ENCODE measurements at regions not wholly inside any gene's neighbourhood (a gene's known extent, or its start where the extent isn't known, plus 50 kb on each side); places are given as distances from the start of the nearest gene placed in this dataset.
"Not testable (repeated sequence)": the region's sequence is repeated elsewhere in the genome, so short reads cannot be mapped to it uniquely, and the experiment has no call there.

DNA sequence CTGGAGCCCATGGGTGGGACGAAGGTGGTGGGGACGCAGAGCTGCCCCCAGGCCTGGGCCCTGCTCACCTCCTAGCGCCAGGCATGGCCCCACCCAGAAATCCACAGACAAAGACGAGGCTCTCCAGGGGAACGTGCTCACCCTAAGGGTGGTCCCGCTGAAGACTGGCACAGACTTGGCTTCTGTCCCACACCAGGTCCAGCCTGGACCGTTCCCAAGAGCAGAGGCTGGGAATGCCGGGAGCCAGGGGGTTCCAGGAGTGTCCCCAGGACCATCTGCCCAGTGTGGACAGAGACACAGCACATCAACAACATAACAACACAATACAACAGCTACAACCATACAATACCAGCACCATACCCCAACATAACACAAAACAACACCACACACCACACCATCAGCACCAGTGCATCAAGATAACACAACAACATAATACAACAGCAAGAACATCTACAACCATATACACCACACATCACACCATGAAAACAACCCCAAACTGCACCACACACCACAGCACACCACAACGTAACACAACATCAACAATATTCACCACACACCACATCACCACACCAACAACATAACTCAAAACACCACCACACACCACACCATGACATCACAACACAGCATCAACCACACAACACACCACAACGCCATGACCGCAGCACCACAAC is 329.6 kb downstream of the ADGRD1 start:
- Histone ChIP-seq H3K4me2 (ENCODE audit: low read depth, low read length) (no peak overlapping the region), H3K14ac (replicated peaks; ENCODE audit: low read depth, low read length) (no peak overlapping the region), H3K4me3 (ENCODE audit: insufficient read depth, low read depth, low read length) (no peak overlapping the region), H2AFZ (replicated peaks; ENCODE audit: low read length, poor library complexity) (no peak overlapping the region), H2BK20ac (ENCODE audit: low read depth, low read length) (no peak overlapping the region), H3K27ac (ENCODE audit: insufficient read depth, low read length) (no peak overlapping the region), H4K5ac (ENCODE audit: low read depth, low read length) (no peak overlapping the region), H2BK120ac (ENCODE audit: low read depth, low read length) (no peak overlapping the region), H3K9me3 (ENCODE audit: control insufficient read depth, insufficient read depth, low read length) (peaks cover 37% of the 10 kb centered on the region), H3K4me1 (ENCODE audit: control insufficient read depth, insufficient read depth, low read length) (no peaks in the 10 kb centered on the region), H3K18ac (ENCODE audit: low read depth, low read length) (no peak overlapping the region), H4K91ac (ENCODE audit: insufficient read depth, low read depth, low read length) (no peak overlapping the region), H3K27me3 (ENCODE audit: control insufficient read depth, insufficient read depth, low read length) (no peaks in the 10 kb centered on the region), H3K9ac (ENCODE audit: low read depth, low read length) (no peak overlapping the region), H3K4ac (ENCODE audit: low read depth, low read length) (no peak overlapping the region), H4K20me1 (ENCODE audit: insufficient read depth, low read length) (no peaks in the 10 kb centered on the region), H3K9me1 (ENCODE audit: insufficient read depth, low read length) (no peaks in the 10 kb centered on the region), H3K36me3 (ENCODE audit: control insufficient read depth, insufficient read depth, low read length) (no peaks in the 10 kb centered on the region), H3K79me1 (ENCODE audit: low read depth in 1 of 2, low read length in 2 of 2) (no peaks in the 10 kb centered on the region), H2BK5ac (ENCODE audit: low read depth, low read length, poor library complexity, severe bottlenecking) (no peak overlapping the region), H4K8ac (ENCODE audit: low read depth in 2 of 2, low read length in 2 of 2) (no peak overlapping the region), H2BK15ac (ENCODE audit: low read depth, low read length) (no peak overlapping the region), H2AK9ac (replicated peaks; ENCODE audit: low read depth, low read length, poor library complexity) (no peak overlapping the region), H3K23ac (ENCODE audit: low read depth, low read length) (no peak overlapping the region), H3K56ac (ENCODE audit: extremely low read depth, insufficient read depth, low read length) (no peak overlapping the region), H2AK5ac (ENCODE audit: low read depth, low read length) (no peak overlapping the region)
- BruUV-seq (replicated peaks) = no TSS peak
- ATAC-seq (ENCODE audit: low read depth) (no peak), DNase-seq (no peak)
- 86% methylated on average over 1 of the region's 11 CpGs; no CpG with 5 or more reads in 1 of the 2 experiments for WGBS, 2 experiments (ENCODE audit: extremely low coverage in 2 of 2, insufficient read length in 1 of 2)
- TF ChIP-seq NFE2L2 (IDR thresholded peaks at IDR 0.05; ENCODE audit: low read depth, low read length) (no peak), BHLHE40 (IDR thresholded peaks at IDR 0.05; ENCODE audit: low read depth, low read length) (no peak)
- TF ChIP-seq, protein P1, sequence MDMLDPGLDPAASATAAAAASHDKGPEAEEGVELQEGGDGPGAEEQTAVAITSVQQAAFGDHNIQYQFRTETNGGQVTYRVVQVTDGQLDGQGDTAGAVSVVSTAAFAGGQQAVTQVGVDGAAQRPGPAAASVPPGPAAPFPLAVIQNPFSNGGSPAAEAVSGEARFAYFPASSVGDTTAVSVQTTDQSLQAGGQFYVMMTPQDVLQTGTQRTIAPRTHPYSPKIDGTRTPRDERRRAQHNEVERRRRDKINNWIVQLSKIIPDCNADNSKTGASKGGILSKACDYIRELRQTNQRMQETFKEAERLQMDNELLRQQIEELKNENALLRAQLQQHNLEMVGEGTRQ (IDR thresholded peaks at IDR 0.05; ENCODE audit: low read depth, low read length) = no peak
- intact Hi-C loops (cut with micrococcal nuclease) (no loop called here), in situ Hi-C loops (cut with MboI; ENCODE audit: low sequenced_read_pairs) (no loop called here), dilution Hi-C loops (cut with HindIII; ENCODE audit: low sequenced_read_pairs, unreplicated experiment) (no loop called here)
- POLR2A ChIA-PET (ENCODE audit: unreplicated experiment) = no interaction called here
- CTCF ChIA-PET = no interaction called here

DNA sequence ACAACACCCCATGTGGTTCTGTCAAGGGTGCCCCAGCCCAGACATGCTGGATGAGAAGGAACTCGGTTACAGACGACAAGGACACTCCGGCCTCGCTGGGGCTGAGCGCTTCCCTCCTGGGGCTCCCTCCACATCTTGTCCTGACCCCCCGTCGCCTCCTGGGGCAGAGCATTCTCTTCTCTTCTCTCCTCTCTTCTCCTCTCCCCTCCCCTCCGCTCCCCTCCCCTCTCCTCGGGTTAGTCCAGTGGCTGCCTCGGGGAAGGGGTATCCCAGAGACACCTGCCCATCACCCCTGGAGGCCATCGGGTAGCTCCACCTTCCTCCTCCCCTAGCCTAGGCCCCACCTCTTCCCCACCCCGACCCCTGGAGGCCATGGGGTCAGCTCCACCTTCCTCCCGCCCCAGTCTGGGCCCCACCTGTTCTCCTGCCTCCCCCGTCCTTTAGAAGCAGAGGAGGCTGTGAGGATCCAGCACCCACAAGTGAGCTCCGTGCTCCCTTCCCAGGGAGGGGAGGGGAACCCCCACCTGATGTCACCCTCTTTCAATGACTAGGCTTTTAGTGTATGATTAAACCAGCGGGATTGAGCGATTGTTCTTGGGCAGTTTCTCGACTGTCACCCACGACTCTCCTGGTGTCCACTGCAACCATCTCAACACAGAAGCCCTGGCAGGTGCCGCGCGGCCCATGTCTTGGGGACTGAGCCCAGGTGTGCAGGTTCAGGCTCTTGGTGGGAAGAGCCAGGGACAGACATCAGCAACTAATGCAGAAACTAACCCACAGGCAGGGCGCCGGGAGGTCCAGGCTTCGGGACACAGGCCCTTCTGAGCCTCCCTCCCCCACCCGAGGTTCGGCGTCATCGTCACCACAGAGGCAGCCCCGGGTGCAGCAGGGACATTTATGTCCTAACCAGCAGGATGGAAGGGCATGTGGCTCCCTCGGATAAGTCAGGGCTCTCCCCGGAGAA is 330.4 kb downstream of the ADGRD1 start:
- H2BK15ac ChIP-seq (ENCODE audit: low read depth, low read length); H4K5ac ChIP-seq (ENCODE audit: low read depth, low read length); H2BK120ac ChIP-seq (ENCODE audit: low read depth, low read length); H2AFZ ChIP-seq (replicated peaks; ENCODE audit: low read length, poor library complexity); CTCF ChIA-PET; H3K4me3 ChIP-seq (ENCODE audit: insufficient read depth, low read depth, low read length); H3K27ac ChIP-seq (ENCODE audit: insufficient read depth, low read length); H3K9me1 ChIP-seq (ENCODE audit: insufficient read depth, low read length); ATAC-seq (ENCODE audit: low read depth); in situ Hi-C loops (cut with MboI; ENCODE audit: low sequenced_read_pairs); H2BK5ac ChIP-seq (ENCODE audit: low read depth, low read length, poor library complexity, severe bottlenecking); BruUV-seq (replicated peaks); intact Hi-C loops (cut with micrococcal nuclease); H4K20me1 ChIP-seq (ENCODE audit: insufficient read depth, low read length); H3K9ac ChIP-seq (ENCODE audit: low read depth, low read length); H2BK20ac ChIP-seq (ENCODE audit: low read depth, low read length); H3K4me2 ChIP-seq (ENCODE audit: low read depth, low read length); H3K36me3 ChIP-seq (ENCODE audit: control insufficient read depth, insufficient read depth, low read length); H4K8ac ChIP-seq (ENCODE audit: low read depth in 2 of 2, low read length in 2 of 2); H3K27me3 ChIP-seq (ENCODE audit: control insufficient read depth, insufficient read depth, low read length); H3K79me1 ChIP-seq (ENCODE audit: low read depth in 1 of 2, low read length in 2 of 2); H3K18ac ChIP-seq (ENCODE audit: low read depth, low read length); H3K4me1 ChIP-seq (ENCODE audit: control insufficient read depth, insufficient read depth, low read length); H2AK9ac ChIP-seq (replicated peaks; ENCODE audit: low read depth, low read length, poor library complexity); DNase-seq; H3K56ac ChIP-seq (ENCODE audit: extremely low read depth, insufficient read depth, low read length); H4K91ac ChIP-seq (ENCODE audit: insufficient read depth, low read depth, low read length); dilution Hi-C loops (cut with HindIII; ENCODE audit: low sequenced_read_pairs, unreplicated experiment); H3K4ac ChIP-seq (ENCODE audit: low read depth, low read length); H3K14ac ChIP-seq (replicated peaks; ENCODE audit: low read depth, low read length); POLR2A ChIA-PET (ENCODE audit: unreplicated experiment); H2AK5ac ChIP-seq (ENCODE audit: low read depth, low read length); H3K23ac ChIP-seq (ENCODE audit: low read depth, low read length): not testable (repeated sequence)
- peaks cover 36% of the 10 kb centered on the region for H3K9me3 ChIP-seq (ENCODE audit: control insufficient read depth, insufficient read depth, low read length)
- 86% methylated on average over 4 of the region's 32 CpGs; no CpG with 5 or more reads in 1 of the 2 experiments for WGBS, 2 experiments (ENCODE audit: extremely low coverage in 2 of 2, insufficient read length in 1 of 2)

Measured in IMR-90 (cell line).